ENCODE measurements at regions not wholly inside any gene's neighbourhood (a gene's known extent, or its start where the extent isn't known, plus 50 kb on each side); places are given as distances from the start of the nearest gene placed in this dataset.

DNA sequence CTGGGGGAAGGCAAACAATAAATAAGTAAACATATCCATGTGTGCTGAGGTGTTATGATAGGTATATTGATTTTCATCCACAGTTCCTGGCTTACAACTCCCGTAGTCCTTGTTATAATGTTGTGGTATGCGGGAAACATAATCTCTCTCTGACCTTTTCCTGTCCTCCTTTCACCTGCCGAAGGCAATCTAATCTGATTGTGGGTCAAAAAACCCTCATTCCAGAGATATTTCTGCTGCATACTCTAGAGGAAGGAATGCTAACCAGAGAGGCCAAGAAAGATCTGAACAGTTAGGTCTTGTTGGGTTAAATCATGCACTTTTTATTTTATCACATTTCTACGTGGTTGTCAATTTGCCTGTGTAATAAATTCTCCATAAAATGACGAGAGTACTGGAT, 383.6 kb upstream of the SEMA6D start:
- ChIA-PET CTCF (no interaction called here), POLR2A (ENCODE audit: unreplicated experiment) (no interaction called here)
- Histone ChIP-seq H3K27me3 (ENCODE audit: low read length) (no peaks in the 10 kb centered on the region), H3K79me2 (ENCODE audit: low read length) (no peaks in the 10 kb centered on the region), H3K4me3 (ENCODE audit: low read length) (no peak overlapping the region), H3K36me3 (ENCODE audit: low read depth, low read length) (no peaks in the 10 kb centered on the region), H3K9me3 (ENCODE audit: low read length) (no peaks in the 10 kb centered on the region), H3F3A (ENCODE audit: low read length, unreplicated experiment) (no peaks in the 10 kb centered on the region), H3K9me2 (replicated peaks; ENCODE audit: low read length) (no peaks in the 10 kb centered on the region), H3K4me1 (ENCODE audit: insufficient read depth, low read length) (peaks cover 9% of the 10 kb centered on the region), H4K20me1 (ENCODE audit: low read length) (no peaks in the 10 kb centered on the region), H3K27ac (ENCODE audit: low read length) (no peak overlapping the region), H3K9ac (ENCODE audit: low read length) (no peak overlapping the region), H2AFZ (ENCODE audit: low read length) (no peak overlapping the region), H3K4me2 (ENCODE audit: low read length) (no peak overlapping the region)
- ATAC-seq (no peak), DNase-seq (no peak)
- intact Hi-C loops (cut with micrococcal nuclease), result no loop called here
- BruUV-seq (replicated peaks), result no TSS peak
- TF ChIP-seq EZH2 (IDR thresholded peaks at IDR 0.05; ENCODE audit: low read length, unreplicated experiment) (no peak), EZH2phosphoT487 (IDR thresholded peaks at IDR 0.05; ENCODE audit: borderline replicate concordance, low read length) (no peak)
- TF ChIP-seq, protein P1, sequence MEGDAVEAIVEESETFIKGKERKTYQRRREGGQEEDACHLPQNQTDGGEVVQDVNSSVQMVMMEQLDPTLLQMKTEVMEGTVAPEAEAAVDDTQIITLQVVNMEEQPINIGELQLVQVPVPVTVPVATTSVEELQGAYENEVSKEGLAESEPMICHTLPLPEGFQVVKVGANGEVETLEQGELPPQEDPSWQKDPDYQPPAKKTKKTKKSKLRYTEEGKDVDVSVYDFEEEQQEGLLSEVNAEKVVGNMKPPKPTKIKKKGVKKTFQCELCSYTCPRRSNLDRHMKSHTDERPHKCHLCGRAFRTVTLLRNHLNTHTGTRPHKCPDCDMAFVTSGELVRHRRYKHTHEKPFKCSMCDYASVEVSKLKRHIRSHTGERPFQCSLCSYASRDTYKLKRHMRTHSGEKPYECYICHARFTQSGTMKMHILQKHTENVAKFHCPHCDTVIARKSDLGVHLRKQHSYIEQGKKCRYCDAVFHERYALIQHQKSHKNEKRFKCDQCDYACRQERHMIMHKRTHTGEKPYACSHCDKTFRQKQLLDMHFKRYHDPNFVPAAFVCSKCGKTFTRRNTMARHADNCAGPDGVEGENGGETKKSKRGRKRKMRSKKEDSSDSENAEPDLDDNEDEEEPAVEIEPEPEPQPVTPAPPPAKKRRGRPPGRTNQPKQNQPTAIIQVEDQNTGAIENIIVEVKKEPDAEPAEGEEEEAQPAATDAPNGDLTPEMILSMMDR (conservative IDR thresholded peaks at IDR 0.05; ENCODE audit: low read depth, low read length), result no peak

GRCh38 chr15:47334805-47335535, 382.3 kb upstream of the SEMA6D start:
- no peak overlapping the region for H3K9ac ChIP-seq (ENCODE audit: low read length)
- ATAC-seq (no peak), DNase-seq (no peak)
- H3F3A ChIP-seq (ENCODE audit: low read length, unreplicated experiment), result no peaks in the 10 kb centered on the region
- no peaks in the 10 kb centered on the region for H3K9me3 ChIP-seq (ENCODE audit: low read length)
- no peak overlapping the region for H3K27ac ChIP-seq (ENCODE audit: low read length)
- peaks cover 9% of the 10 kb centered on the region for H3K4me1 ChIP-seq (ENCODE audit: insufficient read depth, low read length)
- H4K20me1 ChIP-seq (ENCODE audit: low read length), result no peaks in the 10 kb centered on the region
- POLR2A ChIA-PET (ENCODE audit: unreplicated experiment), result no interaction called here
- H3K4me3 ChIP-seq (ENCODE audit: low read length), result no peak overlapping the region
- intact Hi-C loops (cut with micrococcal nuclease), result no loop called here
- H3K4me2 ChIP-seq (ENCODE audit: low read length), result no peak overlapping the region
- no peaks in the 10 kb centered on the region for H3K27me3 ChIP-seq (ENCODE audit: low read length)
- CTCF ChIA-PET, result no interaction called here
- H3K79me2 ChIP-seq (ENCODE audit: low read length), result no peaks in the 10 kb centered on the region
- BruUV-seq (replicated peaks), result no TSS peak
- no peak overlapping the region for H2AFZ ChIP-seq (ENCODE audit: low read length)
- no peaks in the 10 kb centered on the region for H3K9me2 ChIP-seq (replicated peaks; ENCODE audit: low read length)
- no peaks in the 10 kb centered on the region for H3K36me3 ChIP-seq (ENCODE audit: low read depth, low read length)
- TF ChIP-seq, protein P1 (conservative IDR thresholded peaks at IDR 0.05; ENCODE audit: low read depth, low read length), result no peak
- TF ChIP-seq EZH2phosphoT487 (IDR thresholded peaks at IDR 0.05; ENCODE audit: borderline replicate concordance, low read length) (no peak), EZH2 (IDR thresholded peaks at IDR 0.05; ENCODE audit: low read length, unreplicated experiment) (no peak)

- Histone ChIP-seq H3K27ac (ENCODE audit: low read length) (no peak overlapping the region), H2AFZ (ENCODE audit: low read length) (no peak overlapping the region), H3K79me2 (ENCODE audit: low read length) (no peaks in the 10 kb centered on the region), H3K4me2 (ENCODE audit: low read length) (no peak overlapping the region), H3K27me3 (ENCODE audit: low read length) (no peaks in the 10 kb centered on the region), H3K9me2 (replicated peaks; ENCODE audit: low read length) (no peaks in the 10 kb centered on the region), H3K4me1 (ENCODE audit: insufficient read depth, low read length) (peaks cover 1% of the 10 kb centered on the region; the same call in 1 of the 2 replicates), H3F3A (ENCODE audit: low read length, unreplicated experiment) (no peaks in the 10 kb centered on the region), H3K36me3 (ENCODE audit: low read depth, low read length) (no peaks in the 10 kb centered on the region), H3K4me3 (ENCODE audit: low read length) (no peak overlapping the region), H4K20me1 (ENCODE audit: low read length) (no peaks in the 10 kb centered on the region), H3K9ac (ENCODE audit: low read length) (no peak overlapping the region), H3K9me3 (ENCODE audit: low read length) (no peaks in the 10 kb centered on the region)
- TF ChIP-seq EZH2 (IDR thresholded peaks at IDR 0.05; ENCODE audit: low read length, unreplicated experiment) (no peak), EZH2phosphoT487 (IDR thresholded peaks at IDR 0.05; ENCODE audit: borderline replicate concordance, low read length) (no peak)
- TF ChIP-seq, protein P1 (conservative IDR thresholded peaks at IDR 0.05; ENCODE audit: low read depth, low read length), result no peak
- ChIA-PET POLR2A (ENCODE audit: unreplicated experiment) (no interaction called here), CTCF (no interaction called here)
- intact Hi-C loops (cut with micrococcal nuclease), result no loop called here
- DNase-seq, result no peak
- no peak for ATAC-seq
- no TSS peak for BruUV-seq (replicated peaks)
Observed at GRCh38 chr15:47337106-47337505, 380.2 kb upstream of the SEMA6D start.

Measured in PC-3 (cell line).